H1 (cell line): ENCODE measurements at regions not wholly inside any gene's neighbourhood (a gene's known extent, or its start where the extent isn't known, plus 50 kb on each side); places are given as distances from the start of the nearest gene placed in this dataset.
A peak's percentile ranks its signal among the peaks of the same experiment; 100 is the strongest.

Experiments
- CTCF ChIP-seq, 3 experiments: IDR thresholded peaks; 1 replicate in 2 of 3; 2 replicates in 1 of 3; pipeline versions ENCODE4 v1.5.1 to v1.6.1; 2011; ENCODE audit warnings: low read length in 3 of 3, mild to moderate bottlenecking in 3 of 3, inconsistent platforms in 2 of 3, low read depth in 1 of 3, moderate library complexity in 1 of 3; ENCODE audit not compliant: insufficient read depth in 1 of 3; ENCODE audit errors: control extremely low read depth in 1 of 3
- EP300 ChIP-seq, 2 experiments: IDR thresholded peaks; 1 replicate in 1 of 2; 2 replicates in 1 of 2; pipeline ENCODE4 v1.6.1; 2011 to 2012; ENCODE audit warnings: low read depth in 2 of 2, low read length in 2 of 2, mild to moderate bottlenecking in 2 of 2, borderline replicate concordance in 1 of 2, inconsistent platforms in 1 of 2, moderate library complexity in 1 of 2
- EZH2 ChIP-seq: fragments of 200-600 bp; sonication (generic); IDR thresholded peaks from 2 replicates; pipeline ENCODE4 v1.7.1; 2012; ENCODE audit warnings: low read depth, mild to moderate bottlenecking, moderate library complexity, low read length, inconsistent platforms; ENCODE audit not compliant: severe bottlenecking
- HDAC6 ChIP-seq: IDR thresholded peaks from one replicate; pipeline ENCODE4 v1.7.1; 2012; ENCODE audit warnings: low read depth, mild to moderate bottlenecking, inconsistent platforms, low read length, moderate library complexity
- NRF1 ChIP-seq: IDR thresholded peaks from 2 replicates; pipeline ENCODE4 v1.6.1; 2011; ENCODE audit warnings: mild to moderate bottlenecking, low read depth, low read length, improper control_type of control experiment
- POLR2A ChIP-seq, 2 experiments: IDR thresholded peaks; 1 replicate in 1 of 2; 2 replicates in 1 of 2; pipeline ENCODE4 v1.6.1; 2011; ENCODE audit warnings: low read depth in 2 of 2, low read length in 2 of 2, mild to moderate bottlenecking in 2 of 2; ENCODE audit errors: control extremely low read depth in 1 of 2
- POLR2AphosphoS5 ChIP-seq: IDR thresholded peaks from 2 replicates; pipeline ENCODE4 v1.6.1; 2011; ENCODE audit warnings: low read depth, low read length
- RFX5 ChIP-seq: IDR thresholded peaks from 2 replicates; pipeline ENCODE4 v1.6.1; 2011; ENCODE audit warnings: low read depth, low read length, improper control_type of control experiment, borderline replicate concordance
- SIN3A ChIP-seq, 2 experiments: IDR thresholded peaks in 1 of 2; conservative IDR thresholded peaks in 1 of 2; 2 replicates each; pipeline ENCODE4 v1.6.1; 2011 to 2012; ENCODE audit warnings: low read length in 2 of 2, improper control_type of control experiment in 1 of 2, low read depth in 1 of 2, mild to moderate bottlenecking in 1 of 2
- TAF7 ChIP-seq: optimal IDR thresholded peaks from 2 replicates; pipeline ENCODE3; 2011; ENCODE audit warnings: low read depth, mild to moderate bottlenecking, inconsistent platforms, low read length, moderate library complexity, borderline replicate concordance
- YY1 ChIP-seq: IDR thresholded peaks from 2 replicates; pipeline ENCODE4 v1.6.1; 2011; ENCODE audit warnings: low read depth, mild to moderate bottlenecking, low read length
- ZNF274 ChIP-seq: IDR thresholded peaks from 2 replicates; pipeline ENCODE4 v1.7.0; 2012; ENCODE audit warnings: low read length, borderline replicate concordance; ENCODE audit errors: extremely low read depth

GRCh38 chr6:93786474-93787330, 367.3 kb upstream of the EPHA7 start:
- no peak for TF ChIP-seq POLR2AphosphoS5
- TF ChIP-seq POLR2A (IDR thresholded peaks at IDR 0.05; ENCODE audit: control extremely low read depth in 1 of 2, low read depth in 2 of 2, low read length in 2 of 2), result no peak
- no peak for TF ChIP-seq CTCF (IDR thresholded peaks at IDR 0.05; ENCODE audit: control extremely low read depth in 1 of 3, insufficient read depth in 1 of 3, low read depth in 1 of 3, low read length in 3 of 3)
- TF ChIP-seq YY1, result no peak
- TF ChIP-seq HDAC6, result no peak
- TF ChIP-seq ZNF274, result no peak
- TF ChIP-seq EZH2, result no peak
- no peak for TF ChIP-seq NRF1
- no peak for TF ChIP-seq RFX5
- no peak for TF ChIP-seq SIN3A (conservative IDR thresholded peaks at IDR 0.05 in 1 of 2, IDR thresholded peaks at IDR 0.05 in 1 of 2; ENCODE audit: low read depth in 1 of 2, low read length in 2 of 2)
- TF ChIP-seq EP300 (IDR thresholded peaks at IDR 0.05; ENCODE audit: borderline replicate concordance in 1 of 2, low read depth in 2 of 2, low read length in 2 of 2), result peak in 1 of 2 experiments; percentile 94; a peak in 2 of 3 replicates
- TF ChIP-seq TAF7, result no peak
